Endothelial cell (in vitro differentiated cells): ENCODE measurements at regions not wholly inside any gene's neighbourhood (a gene's known extent, or its start where the extent isn't known, plus 50 kb on each side); places are given as distances from the start of the nearest gene placed in this dataset.

Source experiments
- DNase-seq: peaks from one replicate; pipeline ENCODE4 v3.0.0; 2021; ENCODE audit warnings: low spot score
- H3K27ac Mint-ChIP-seq: one replicate; pipeline ENCODE4 v1.8.0; 2021; ENCODE audit warnings: mixed read lengths, inconsistent platforms; ENCODE audit not compliant: unreplicated experiment
- H3K27me3 Mint-ChIP-seq: one replicate; pipeline ENCODE4 v1.8.0; 2021; ENCODE audit warnings: mild to moderate bottlenecking, moderate library complexity, mixed read lengths, inconsistent platforms; ENCODE audit not compliant: unreplicated experiment
- H3K36me3 Mint-ChIP-seq: one replicate; pipeline ENCODE4 v1.8.0; 2021; ENCODE audit warnings: mild to moderate bottlenecking, low read depth, mixed read lengths, inconsistent platforms; ENCODE audit not compliant: unreplicated experiment
- H3K4me1 Mint-ChIP-seq: one replicate; pipeline ENCODE4 v1.8.0; 2021; ENCODE audit warnings: mild to moderate bottlenecking, mixed read lengths, inconsistent platforms; ENCODE audit not compliant: unreplicated experiment
- H3K4me3 Mint-ChIP-seq: one replicate; pipeline ENCODE4 v1.8.0; 2021; ENCODE audit warnings: mild to moderate bottlenecking, mixed read lengths, inconsistent platforms; ENCODE audit not compliant: unreplicated experiment
- H3K9me3 Mint-ChIP-seq: one replicate; pipeline ENCODE4 v1.8.0; 2021; ENCODE audit warnings: mixed read lengths, inconsistent platforms; ENCODE audit not compliant: unreplicated experiment
- TF ChIP-seq, protein P1 (sequence below): fragments of 200-600 bp; sonication (generic); IDR thresholded peaks from one replicate; pipeline ENCODE4 v1.5.0; 2021; ENCODE audit warnings: antibody characterized with exemption; ENCODE audit not compliant: unreplicated experiment

DNA sequence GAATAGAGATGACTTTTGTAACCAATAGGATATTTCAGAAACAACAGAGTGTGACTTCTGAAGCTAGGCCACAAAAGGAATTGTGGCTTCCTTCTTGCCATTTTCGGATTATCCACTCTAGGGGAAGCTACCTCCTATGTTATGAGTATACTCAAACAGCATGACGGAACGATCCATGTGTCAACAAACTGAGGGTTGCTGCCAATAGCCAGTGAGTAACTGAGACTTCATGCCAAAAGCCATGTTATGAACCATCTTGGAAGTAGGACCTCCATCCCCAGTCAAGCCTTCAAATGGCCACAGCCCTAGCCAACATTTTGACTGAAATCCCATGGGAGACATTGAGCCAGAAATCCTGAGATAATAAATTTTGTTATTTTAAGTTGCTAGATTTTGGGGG is 69.0 kb upstream of the IL6 start:
- TF ChIP-seq, protein P1, sequence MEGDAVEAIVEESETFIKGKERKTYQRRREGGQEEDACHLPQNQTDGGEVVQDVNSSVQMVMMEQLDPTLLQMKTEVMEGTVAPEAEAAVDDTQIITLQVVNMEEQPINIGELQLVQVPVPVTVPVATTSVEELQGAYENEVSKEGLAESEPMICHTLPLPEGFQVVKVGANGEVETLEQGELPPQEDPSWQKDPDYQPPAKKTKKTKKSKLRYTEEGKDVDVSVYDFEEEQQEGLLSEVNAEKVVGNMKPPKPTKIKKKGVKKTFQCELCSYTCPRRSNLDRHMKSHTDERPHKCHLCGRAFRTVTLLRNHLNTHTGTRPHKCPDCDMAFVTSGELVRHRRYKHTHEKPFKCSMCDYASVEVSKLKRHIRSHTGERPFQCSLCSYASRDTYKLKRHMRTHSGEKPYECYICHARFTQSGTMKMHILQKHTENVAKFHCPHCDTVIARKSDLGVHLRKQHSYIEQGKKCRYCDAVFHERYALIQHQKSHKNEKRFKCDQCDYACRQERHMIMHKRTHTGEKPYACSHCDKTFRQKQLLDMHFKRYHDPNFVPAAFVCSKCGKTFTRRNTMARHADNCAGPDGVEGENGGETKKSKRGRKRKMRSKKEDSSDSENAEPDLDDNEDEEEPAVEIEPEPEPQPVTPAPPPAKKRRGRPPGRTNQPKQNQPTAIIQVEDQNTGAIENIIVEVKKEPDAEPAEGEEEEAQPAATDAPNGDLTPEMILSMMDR = no peak
- Mint-ChIP-seq H3K4me1 (peaks cover 17% of the 10 kb centered on the region), H3K9me3 (no peaks in the 10 kb centered on the region), H3K36me3 (no peaks in the 10 kb centered on the region), H3K27ac (no peak overlapping the region), H3K4me3 (no peak overlapping the region), H3K27me3 (no peaks in the 10 kb centered on the region)
- DNase-seq = no peak

- H3K36me3 Mint-ChIP-seq = no peaks in the 10 kb centered on the region
- no peak for DNase-seq
- peaks cover 19% of the 10 kb centered on the region for H3K4me1 Mint-ChIP-seq
- H3K27me3 Mint-ChIP-seq = no peaks in the 10 kb centered on the region
- TF ChIP-seq, protein P1 = no peak
- no peak overlapping the region for H3K4me3 Mint-ChIP-seq
- H3K9me3 Mint-ChIP-seq = no peaks in the 10 kb centered on the region
- H3K27ac Mint-ChIP-seq = no peak overlapping the region
These were observed 69.5 kb upstream of the IL6 start for GRCh38 chr7:22657479-22657878.

DNA sequence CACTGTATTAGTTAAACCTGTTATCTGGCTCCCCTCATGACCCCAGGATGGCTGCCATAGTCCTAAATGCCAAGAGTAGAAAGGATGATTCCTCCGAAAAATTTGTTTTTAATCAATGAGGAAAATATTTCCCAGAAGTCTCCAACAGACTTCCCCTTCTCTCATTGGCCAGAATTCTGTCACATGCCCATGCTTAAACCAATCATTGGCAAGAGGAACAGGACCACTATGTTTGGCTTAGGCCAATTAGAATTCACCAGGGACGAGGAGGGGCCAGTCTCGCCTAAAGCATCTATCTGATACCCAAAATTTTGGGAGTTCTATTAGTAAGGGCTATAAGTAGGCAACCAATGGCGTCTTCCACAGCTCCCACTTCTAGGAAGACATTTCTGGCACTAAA is 71.2 kb upstream of the IL6 start:
- H3K4me1 Mint-ChIP-seq = peaks cover 29% of the 10 kb centered on the region
- TF ChIP-seq, protein P1 = no peak
- no peaks in the 10 kb centered on the region for H3K9me3 Mint-ChIP-seq
- no peak overlapping the region for H3K27ac Mint-ChIP-seq
- no peak for DNase-seq
- H3K4me3 Mint-ChIP-seq = no peak overlapping the region
- no peaks in the 10 kb centered on the region for H3K27me3 Mint-ChIP-seq
- no peaks in the 10 kb centered on the region for H3K36me3 Mint-ChIP-seq

GRCh38 chr7:22654831-22655230 is 72.2 kb upstream of the IL6 start:
- DNase-seq = no peak
- H3K27ac Mint-ChIP-seq = peak overlapping the region; percentile 90
- H3K27me3 Mint-ChIP-seq = no peaks in the 10 kb centered on the region
- H3K9me3 Mint-ChIP-seq = peaks cover 2% of the 10 kb centered on the region
- peaks cover 3% of the 10 kb centered on the region for H3K36me3 Mint-ChIP-seq
- H3K4me1 Mint-ChIP-seq = peaks cover 29% of the 10 kb centered on the region
- TF ChIP-seq, protein P1 = no peak
- H3K4me3 Mint-ChIP-seq = no peak overlapping the region

GRCh38 chr7:22653951-22654350 is 73.0 kb upstream of the IL6 start:
- Mint-ChIP-seq H3K4me3 (no peak overlapping the region), H3K27me3 (peaks cover 3% of the 10 kb centered on the region), H3K27ac (peak overlapping the region; percentile 90), H3K9me3 (peaks cover 4% of the 10 kb centered on the region), H3K36me3 (peaks cover 5% of the 10 kb centered on the region), H3K4me1 (peaks cover 29% of the 10 kb centered on the region)
- no peak for DNase-seq
- TF ChIP-seq, protein P1 = no peak
